ENCODE measurements at regions not wholly inside any gene's neighbourhood (a gene's known extent, or its start where the extent isn't known, plus 50 kb on each side); places are given as distances from the start of the nearest gene placed in this dataset.

DNA sequence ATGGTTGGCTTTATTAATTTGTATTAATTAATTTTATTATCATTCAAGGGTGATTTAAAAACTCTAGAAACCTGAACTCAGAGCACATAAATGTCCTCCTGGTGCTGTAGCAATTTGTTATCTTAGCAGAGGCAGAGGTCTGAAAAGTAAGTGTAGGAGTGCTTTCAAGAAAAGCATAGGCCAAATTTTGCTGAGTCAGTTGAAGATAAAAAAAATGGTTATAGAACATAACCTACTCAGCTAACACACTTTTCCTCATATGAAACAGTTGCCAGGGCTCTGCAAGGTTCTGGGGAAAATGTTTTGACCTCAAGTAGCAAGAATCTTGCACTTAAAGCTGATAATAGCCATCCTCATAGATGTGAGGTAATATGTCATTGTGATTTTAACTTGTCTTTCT, 53.5 kb upstream of the CHODL start:
- TF ChIP-seq, protein P1, sequence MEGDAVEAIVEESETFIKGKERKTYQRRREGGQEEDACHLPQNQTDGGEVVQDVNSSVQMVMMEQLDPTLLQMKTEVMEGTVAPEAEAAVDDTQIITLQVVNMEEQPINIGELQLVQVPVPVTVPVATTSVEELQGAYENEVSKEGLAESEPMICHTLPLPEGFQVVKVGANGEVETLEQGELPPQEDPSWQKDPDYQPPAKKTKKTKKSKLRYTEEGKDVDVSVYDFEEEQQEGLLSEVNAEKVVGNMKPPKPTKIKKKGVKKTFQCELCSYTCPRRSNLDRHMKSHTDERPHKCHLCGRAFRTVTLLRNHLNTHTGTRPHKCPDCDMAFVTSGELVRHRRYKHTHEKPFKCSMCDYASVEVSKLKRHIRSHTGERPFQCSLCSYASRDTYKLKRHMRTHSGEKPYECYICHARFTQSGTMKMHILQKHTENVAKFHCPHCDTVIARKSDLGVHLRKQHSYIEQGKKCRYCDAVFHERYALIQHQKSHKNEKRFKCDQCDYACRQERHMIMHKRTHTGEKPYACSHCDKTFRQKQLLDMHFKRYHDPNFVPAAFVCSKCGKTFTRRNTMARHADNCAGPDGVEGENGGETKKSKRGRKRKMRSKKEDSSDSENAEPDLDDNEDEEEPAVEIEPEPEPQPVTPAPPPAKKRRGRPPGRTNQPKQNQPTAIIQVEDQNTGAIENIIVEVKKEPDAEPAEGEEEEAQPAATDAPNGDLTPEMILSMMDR (conservative IDR thresholded peaks at IDR 0.05) = no peak
- no peak overlapping the region for H3K27ac Mint-ChIP-seq (ENCODE audit: unreplicated experiment)
- DNase-seq (ENCODE audit: low read depth, low spot score) = no peak
- H3K36me3 Mint-ChIP-seq (ENCODE audit: low read depth) = no peaks in the 10 kb centered on the region
- peaks cover 2% of the 10 kb centered on the region for H3K9me3 Mint-ChIP-seq
- H3K27me3 Mint-ChIP-seq (ENCODE audit: low read depth) = no peaks in the 10 kb centered on the region
- H3K4me1 Mint-ChIP-seq = no peaks in the 10 kb centered on the region
- H3K4me3 Mint-ChIP-seq = no peak overlapping the region

DNA sequence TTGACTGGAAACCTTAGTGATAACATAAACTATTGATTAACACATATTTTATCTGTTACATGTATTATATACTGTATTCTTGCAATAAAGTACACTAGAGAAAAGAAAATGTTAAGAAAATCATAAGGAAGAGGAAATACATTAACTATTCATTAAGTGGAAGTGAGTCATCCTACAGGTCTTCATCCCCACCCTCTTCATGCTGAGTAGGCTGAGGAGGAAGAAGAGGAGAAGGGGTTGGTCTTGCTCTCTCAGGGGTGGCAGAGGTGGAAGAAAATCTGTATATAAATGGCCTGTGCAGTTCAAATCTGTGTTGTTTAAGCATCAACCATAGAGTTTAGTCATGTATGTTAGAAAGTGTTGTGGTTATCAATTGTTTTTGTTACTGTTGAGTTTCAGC, 66.1 kb upstream of the CHODL start:
- H3K9me3 Mint-ChIP-seq = no peaks in the 10 kb centered on the region
- no peaks in the 10 kb centered on the region for H3K27me3 Mint-ChIP-seq (ENCODE audit: low read depth)

DNA sequence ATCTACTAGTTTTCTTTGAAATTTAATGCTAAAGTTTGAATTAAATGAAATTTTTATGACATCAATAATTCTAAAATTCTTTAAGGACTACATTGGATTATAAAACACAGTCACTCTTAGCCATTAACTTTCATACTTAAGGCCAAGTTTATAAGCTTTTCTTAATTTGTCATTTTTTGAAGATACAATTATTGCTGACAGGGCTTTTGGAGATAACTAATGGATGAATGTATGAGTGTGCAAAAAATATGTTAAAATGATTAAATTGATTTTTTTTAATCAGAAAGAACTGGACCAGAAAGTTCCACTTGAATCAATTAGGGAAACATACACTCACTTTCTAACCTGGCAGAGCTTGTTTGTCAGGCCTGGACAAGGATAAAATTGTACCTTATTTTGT, 70.3 kb upstream of the CHODL start:
- H3K4me1 Mint-ChIP-seq = no peaks in the 10 kb centered on the region
- H3K27ac Mint-ChIP-seq (ENCODE audit: unreplicated experiment) = no peak overlapping the region
- H3K27me3 Mint-ChIP-seq (ENCODE audit: low read depth) = no peaks in the 10 kb centered on the region
- no peaks in the 10 kb centered on the region for H3K36me3 Mint-ChIP-seq (ENCODE audit: low read depth)
- TF ChIP-seq, protein P1 (conservative IDR thresholded peaks at IDR 0.05) = no peak
- peaks cover 2% of the 10 kb centered on the region for H3K9me3 Mint-ChIP-seq
- no peak for DNase-seq (ENCODE audit: low read depth, low spot score)
- H3K4me3 Mint-ChIP-seq = no peak overlapping the region

More for the DNA sequence above, 66.1 kb upstream of the CHODL start:
- no peak overlapping the region for H3K27ac Mint-ChIP-seq (ENCODE audit: unreplicated experiment)
- TF ChIP-seq, protein P1 (conservative IDR thresholded peaks at IDR 0.05) = no peak
- DNase-seq (ENCODE audit: low read depth, low spot score) = no peak
- H3K4me1 Mint-ChIP-seq = no peaks in the 10 kb centered on the region
- H3K36me3 Mint-ChIP-seq (ENCODE audit: low read depth) = no peaks in the 10 kb centered on the region
- H3K4me3 Mint-ChIP-seq = no peak overlapping the region

DNA sequence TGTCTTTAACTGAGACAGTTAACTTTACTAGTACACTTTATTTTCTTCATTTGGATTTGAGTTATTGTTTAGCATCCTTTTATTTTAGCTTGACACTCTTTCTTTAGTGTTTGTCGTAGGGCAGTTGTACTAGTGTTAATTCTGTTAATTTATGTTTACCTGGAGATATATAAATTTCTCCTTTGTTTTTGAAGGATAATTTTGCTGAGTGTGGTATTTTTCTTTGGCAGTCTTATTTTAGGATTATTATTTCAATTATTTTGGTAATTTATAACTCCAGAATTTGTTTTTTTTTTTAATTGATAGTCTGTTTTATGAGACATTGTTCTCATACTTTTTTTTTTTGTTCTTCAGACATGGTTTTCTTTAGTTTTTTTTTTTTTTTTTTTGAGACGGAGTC, 73.8 kb upstream of the CHODL start:
- H3K27me3 Mint-ChIP-seq (ENCODE audit: low read depth) = no peaks in the 10 kb centered on the region
- no peak for DNase-seq (ENCODE audit: low read depth, low spot score)
- TF ChIP-seq, protein P1 (conservative IDR thresholded peaks at IDR 0.05) = no peak
- H3K36me3 Mint-ChIP-seq (ENCODE audit: low read depth) = no peaks in the 10 kb centered on the region
- no peak overlapping the region for H3K27ac Mint-ChIP-seq (ENCODE audit: unreplicated experiment)
- no peaks in the 10 kb centered on the region for H3K4me1 Mint-ChIP-seq
- peaks cover 2% of the 10 kb centered on the region for H3K9me3 Mint-ChIP-seq
- no peak overlapping the region for H3K4me3 Mint-ChIP-seq

DNA sequence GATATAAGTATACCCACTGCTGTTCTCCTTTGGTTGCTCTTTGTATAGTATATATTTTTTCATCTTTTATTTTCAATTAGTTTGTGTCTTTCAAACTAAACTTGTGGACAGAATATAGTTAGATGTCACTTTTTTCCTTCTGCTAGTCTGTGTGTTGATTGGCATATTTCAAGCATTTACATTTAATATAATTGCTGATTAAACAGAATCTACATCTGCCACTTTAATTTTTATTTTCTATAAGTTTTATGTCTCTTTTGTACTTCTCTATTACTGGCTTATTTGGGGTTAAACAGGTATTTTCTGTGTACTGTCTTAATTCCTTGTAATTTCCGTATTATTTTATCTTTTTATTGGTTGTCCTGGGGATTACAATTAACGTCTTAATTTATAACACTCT, 74.4 kb upstream of the CHODL start:
- no peak for DNase-seq (ENCODE audit: low read depth, low spot score)
- Mint-ChIP-seq H3K4me1 (no peaks in the 10 kb centered on the region), H3K9me3 (peaks cover 2% of the 10 kb centered on the region), H3K36me3 (ENCODE audit: low read depth) (no peaks in the 10 kb centered on the region), H3K27me3 (ENCODE audit: low read depth) (no peaks in the 10 kb centered on the region), H3K27ac (ENCODE audit: unreplicated experiment) (no peak overlapping the region), H3K4me3 (no peak overlapping the region)
- TF ChIP-seq, protein P1 (conservative IDR thresholded peaks at IDR 0.05) = no peak

DNA sequence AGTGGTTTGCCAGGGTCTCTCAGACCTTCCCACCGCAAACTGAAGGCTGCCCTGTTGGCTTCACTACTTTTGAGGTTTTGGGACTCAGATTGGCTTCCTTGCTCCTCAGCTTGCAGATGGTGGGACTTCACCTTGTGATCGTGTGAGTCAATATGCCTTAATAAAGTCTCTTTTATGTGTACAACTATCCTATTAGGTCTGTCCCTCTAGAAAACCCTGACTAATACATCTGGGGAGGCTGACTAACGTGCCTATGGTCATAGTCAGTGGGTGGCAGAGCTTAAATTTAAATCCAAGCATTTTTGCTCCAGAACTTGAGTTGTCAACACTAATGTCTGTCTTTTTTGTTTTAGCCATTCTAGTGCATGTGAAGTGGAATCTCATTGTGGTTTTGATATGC, 76.5 kb upstream of the CHODL start:
- TF ChIP-seq, protein P1 (conservative IDR thresholded peaks at IDR 0.05) = no peak
- Mint-ChIP-seq H3K27me3 (ENCODE audit: low read depth) (no peaks in the 10 kb centered on the region), H3K9me3 (peaks cover 2% of the 10 kb centered on the region), H3K36me3 (ENCODE audit: low read depth) (no peaks in the 10 kb centered on the region), H3K27ac (ENCODE audit: unreplicated experiment) (no peak overlapping the region), H3K4me3 (no peak overlapping the region), H3K4me1 (no peaks in the 10 kb centered on the region)
- DNase-seq (ENCODE audit: low read depth, low spot score) = no peak

Measured in neural crest cell (in vitro differentiated cells).